GM18502 (cell line): ENCODE measurements at regions not wholly inside any gene's neighbourhood (a gene's known extent, or its start where the extent isn't known, plus 50 kb on each side); places are given as distances from the start of the nearest gene placed in this dataset.

Experiments
- ATAC-seq: cut with Tn5 transposase; IDR thresholded peaks from one replicate; pipeline ENCODE4 v1.9.1; 2021; ENCODE audit warnings: mild to moderate bottlenecking; ENCODE audit not compliant: unreplicated experiment, poor library complexity

- ATAC-seq: no peak
Measured at GRCh38 chr3:56851966-56852884, 50.5 kb upstream of the ARHGEF3 start.
